ENCODE measurements at regions not wholly inside any gene's neighbourhood (a gene's known extent, or its start where the extent isn't known, plus 50 kb on each side); places are given as distances from the start of the nearest gene placed in this dataset.

- no peak for TF ChIP-seq CTCF (IDR thresholded peaks at IDR 0.05; ENCODE audit: insufficient read depth, low read length)
- no peak for TF ChIP-seq POLR2AphosphoS5 (IDR thresholded peaks at IDR 0.05; ENCODE audit: low read depth)
- no peak for TF ChIP-seq GABPA (IDR thresholded peaks at IDR 0.05; ENCODE audit: low read depth)
Measured at GRCh38 chr7:12161146-12161545, 49.9 kb upstream of the TMEM106B start.
